ENCODE measurements at regions not wholly inside any gene's neighbourhood (a gene's known extent, or its start where the extent isn't known, plus 50 kb on each side); places are given as distances from the start of the nearest gene placed in this dataset.

DNA sequence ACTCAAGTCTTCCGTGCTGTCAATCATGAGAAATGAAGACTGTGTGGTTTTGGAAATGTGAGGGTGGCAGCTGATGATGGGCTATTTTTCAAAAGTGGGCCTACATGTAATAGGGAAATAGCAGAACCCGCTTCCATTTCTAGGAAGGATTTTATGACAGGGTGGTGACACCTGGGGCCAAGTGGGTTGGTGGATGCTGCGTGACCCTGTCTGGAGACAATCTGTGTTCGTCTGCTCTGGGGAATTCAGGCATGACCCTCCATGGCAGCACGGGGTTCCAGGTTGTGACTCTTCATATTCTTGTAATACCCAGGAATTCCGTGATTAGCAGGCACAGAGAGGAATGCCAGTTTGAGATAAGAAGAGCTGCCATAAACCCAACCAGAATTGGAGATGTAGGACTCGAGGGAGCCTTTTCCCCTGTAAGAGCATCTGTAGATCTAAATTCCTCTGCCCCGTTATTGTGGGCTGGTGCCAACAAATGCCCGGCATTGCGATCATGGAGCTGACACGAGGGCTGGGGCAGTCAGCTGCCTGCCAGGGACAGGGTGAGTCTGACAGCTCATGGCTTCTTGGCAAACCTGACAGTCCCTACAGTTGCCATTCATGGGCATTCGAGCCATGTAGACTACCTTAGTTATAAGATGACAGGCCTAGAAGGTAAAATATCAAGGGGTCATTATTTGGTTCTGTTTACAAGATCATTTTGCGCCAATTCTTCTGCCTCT is 279.7 kb downstream of the GADD45G start:
- Mint-ChIP-seq H3K9me3 (no peaks in the 10 kb centered on the region), H3K27ac (no peak overlapping the region), H3K36me3 (no peaks in the 10 kb centered on the region)
- no peak for DNase-seq (ENCODE audit: low spot score in 2 of 2)
- ATAC-seq: no peak

- Mint-ChIP-seq H3K36me3 (no peaks in the 10 kb centered on the region), H3K9me3 (no peaks in the 10 kb centered on the region), H3K27ac (peak overlapping the region in 1 of 2 donors; percentile 84)
- DNase-seq (ENCODE audit: low spot score in 2 of 2) (peak in 1 of 2 donors; percentile 21), ATAC-seq (no peak)
These were observed 280.3 kb downstream of the GADD45G start for GRCh38 chr9:89885156-89885555.

DNA sequence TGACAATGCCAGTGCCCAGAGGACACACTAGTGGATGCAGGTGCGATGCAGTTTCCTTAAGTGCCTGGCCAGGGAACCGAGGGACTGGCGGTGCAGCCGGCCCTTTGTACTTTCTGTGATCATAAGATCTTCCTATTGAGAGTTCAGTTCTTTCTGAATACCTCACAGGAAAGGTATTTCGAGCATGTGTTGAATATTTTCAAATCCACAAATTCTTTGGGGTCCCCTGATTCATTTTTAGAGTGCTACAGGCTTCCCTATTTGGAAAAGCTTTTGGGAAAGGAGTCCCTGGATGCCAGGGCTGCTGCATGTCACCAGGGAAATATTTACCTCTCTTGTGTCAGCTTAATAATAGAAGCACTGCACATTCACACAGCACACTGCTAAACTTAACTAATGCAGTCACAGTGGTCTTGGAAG is 281.5 kb downstream of the GADD45G start:
- no peak for ATAC-seq
- H3K9me3 Mint-ChIP-seq: no peaks in the 10 kb centered on the region
- no peak for DNase-seq (ENCODE audit: low spot score in 2 of 2)
- no peaks in the 10 kb centered on the region for H3K36me3 Mint-ChIP-seq
- H3K27ac Mint-ChIP-seq: no peak overlapping the region

DNA sequence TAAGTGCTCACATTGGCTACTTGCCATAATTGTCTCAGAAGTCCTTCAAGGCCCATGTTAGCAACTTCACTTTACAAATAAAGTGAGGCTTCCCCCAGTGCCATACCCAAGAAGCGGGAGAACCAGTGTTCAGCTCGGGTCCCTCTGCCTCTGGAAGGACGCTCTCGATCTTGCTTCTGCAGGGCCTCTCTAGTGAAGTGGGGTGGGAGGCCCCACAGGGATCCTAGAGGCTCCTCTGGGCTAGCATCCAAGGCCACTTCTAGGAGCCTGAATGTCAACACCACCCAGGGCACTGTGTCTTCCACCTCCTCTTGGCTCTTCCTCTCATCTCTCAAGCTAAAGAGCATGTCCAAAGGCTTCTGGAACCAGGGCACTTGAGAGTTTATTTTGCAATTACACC is 282.5 kb downstream of the GADD45G start:
- Mint-ChIP-seq H3K27ac (no peak overlapping the region), H3K36me3 (no peaks in the 10 kb centered on the region), H3K9me3 (no peaks in the 10 kb centered on the region)
- ATAC-seq (no peak), DNase-seq (ENCODE audit: low spot score in 2 of 2) (no peak)

DNA sequence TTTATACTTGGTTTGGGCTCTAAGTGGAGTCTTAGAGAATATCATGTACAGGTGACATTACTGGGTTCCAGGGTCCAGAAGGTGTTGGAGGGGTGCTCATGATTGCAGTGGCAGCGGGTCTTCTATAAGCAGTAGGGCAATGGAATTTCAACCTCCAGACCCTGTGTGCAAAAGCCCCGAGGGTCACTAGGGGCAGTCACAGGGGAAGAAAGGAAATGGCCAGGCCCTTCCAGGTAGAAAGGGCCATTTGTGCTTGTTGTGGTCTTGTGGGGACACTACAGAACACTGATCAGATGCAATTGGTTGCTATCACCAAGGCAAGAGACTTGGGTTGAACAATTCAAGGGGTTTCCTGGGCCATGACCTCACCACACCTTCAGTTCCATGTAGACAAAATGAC is 283.4 kb downstream of the GADD45G start:
- no peak for ATAC-seq
- H3K27ac Mint-ChIP-seq: no peak overlapping the region
- no peaks in the 10 kb centered on the region for H3K36me3 Mint-ChIP-seq
- DNase-seq (ENCODE audit: low spot score in 2 of 2): no peak
- H3K9me3 Mint-ChIP-seq: no peaks in the 10 kb centered on the region

DNA sequence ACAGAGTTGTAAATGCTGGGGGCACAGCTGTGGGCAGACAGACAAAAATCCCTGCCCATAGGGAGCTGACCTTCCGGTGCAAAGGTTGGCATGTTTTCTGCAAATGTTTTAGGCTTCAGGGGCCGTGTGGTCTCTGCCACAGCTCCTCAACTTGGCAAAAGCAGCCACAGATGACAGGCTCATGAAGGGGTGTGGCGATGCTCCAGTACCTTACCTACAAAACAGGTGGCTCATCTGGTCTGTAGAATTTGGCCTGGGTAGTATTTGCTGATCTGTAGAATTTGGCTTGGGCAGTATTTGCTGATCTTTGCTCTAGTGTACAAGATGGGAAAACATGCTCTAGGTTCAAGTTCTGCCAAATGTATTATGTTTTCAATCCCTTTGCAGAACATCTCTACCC is 283.9 kb downstream of the GADD45G start:
- DNase-seq (ENCODE audit: low spot score in 2 of 2) (no peak), ATAC-seq (no peak)
- H3K27ac Mint-ChIP-seq: no peak overlapping the region
- H3K36me3 Mint-ChIP-seq: no peaks in the 10 kb centered on the region
- H3K9me3 Mint-ChIP-seq: no peaks in the 10 kb centered on the region

GRCh38 chr9:89889865-89890264 is 285.1 kb downstream of the GADD45G start:
- no peaks in the 10 kb centered on the region for H3K9me3 Mint-ChIP-seq
- H3K27ac Mint-ChIP-seq: peak overlapping the region in 1 of 2 donors; percentile 12
- ATAC-seq (no peak), DNase-seq (ENCODE audit: low spot score in 2 of 2) (no peak)
- no peaks in the 10 kb centered on the region for H3K36me3 Mint-ChIP-seq

DNA sequence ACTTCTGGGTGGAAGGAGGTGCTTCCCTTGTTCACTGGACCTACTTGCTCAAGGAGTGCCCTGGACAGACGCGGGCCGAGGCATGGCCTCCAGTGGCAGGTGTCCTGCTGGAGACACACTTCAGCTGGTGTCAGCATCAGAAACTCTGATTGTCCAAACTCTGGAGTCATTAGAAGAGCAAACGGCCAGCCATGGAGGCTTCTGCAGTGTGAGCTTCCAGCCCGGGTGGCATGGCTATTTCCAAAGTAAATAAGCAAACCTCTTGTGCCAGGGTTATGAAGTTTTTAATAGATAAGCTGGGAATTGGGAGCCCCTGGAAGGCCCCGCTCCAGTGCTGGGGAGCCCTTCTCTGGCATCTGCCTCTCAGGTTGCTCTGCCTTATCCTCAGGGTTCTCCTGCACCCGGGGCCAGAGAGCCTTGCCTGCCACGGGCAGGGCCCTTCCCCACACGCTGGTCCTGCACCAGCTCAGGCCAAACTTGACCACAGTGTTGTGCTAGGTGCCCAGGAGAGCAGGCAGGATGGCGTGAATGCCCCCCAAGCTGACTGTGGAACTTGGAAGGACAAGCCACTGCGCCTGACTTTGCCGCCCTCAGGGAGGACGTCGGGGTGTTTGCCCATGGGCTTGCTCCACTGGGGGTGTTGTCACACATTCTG is 285.6 kb downstream of the GADD45G start:
- Mint-ChIP-seq H3K9me3 (no peaks in the 10 kb centered on the region), H3K36me3 (no peaks in the 10 kb centered on the region), H3K27ac (no peak overlapping the region)
- DNase-seq (ENCODE audit: low spot score in 2 of 2): no peak
- no peak for ATAC-seq

- DNase-seq (ENCODE audit: low spot score in 2 of 2) (peak in 1 of 2 donors; percentile 16), ATAC-seq (no peak)
- no peak overlapping the region for H3K27ac Mint-ChIP-seq
- H3K36me3 Mint-ChIP-seq: no peaks in the 10 kb centered on the region
- H3K9me3 Mint-ChIP-seq: no peaks in the 10 kb centered on the region
These were observed 286.4 kb downstream of the GADD45G start for GRCh38 chr9:89891221-89891590.

DNA sequence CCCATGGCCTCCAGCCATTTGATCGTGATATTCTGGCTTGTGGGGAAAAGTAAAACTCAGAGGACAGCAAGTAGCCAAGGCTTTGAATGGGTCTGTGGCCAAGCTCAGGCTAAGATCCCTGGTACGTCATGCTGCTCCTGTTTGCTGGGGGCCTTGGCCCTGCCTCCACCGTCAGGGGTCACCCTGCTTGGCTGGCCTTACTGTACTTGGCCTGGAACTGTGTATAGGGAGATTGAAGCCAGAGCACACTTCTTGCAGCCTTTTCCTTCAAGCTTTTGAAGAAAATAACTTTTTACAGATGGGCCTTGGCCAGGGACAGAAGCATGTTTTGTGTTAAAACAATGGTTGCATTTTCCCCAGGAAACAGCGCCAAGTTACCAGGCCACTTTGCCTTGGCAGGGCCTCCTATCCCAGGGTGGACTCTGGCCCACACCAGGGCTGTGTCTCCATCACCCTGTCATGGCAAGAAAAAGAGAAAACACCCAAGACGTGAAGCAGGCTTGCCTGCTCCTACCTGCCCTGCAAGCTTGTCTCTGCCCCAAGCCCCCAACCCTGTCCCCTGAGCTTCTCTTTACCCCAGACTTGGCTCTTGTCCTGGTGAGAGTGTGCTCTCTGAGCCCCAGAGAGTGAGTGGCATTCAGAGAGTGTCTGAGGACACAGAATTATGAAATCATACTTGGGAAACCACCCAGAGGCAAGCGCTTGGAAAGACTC is 286.9 kb downstream of the GADD45G start:
- DNase-seq (ENCODE audit: low spot score in 2 of 2) (no peak), ATAC-seq (no peak)
- Mint-ChIP-seq H3K36me3 (no peaks in the 10 kb centered on the region), H3K9me3 (no peaks in the 10 kb centered on the region), H3K27ac (no peak overlapping the region)

- no peaks in the 10 kb centered on the region for H3K36me3 Mint-ChIP-seq
- peak in 1 of 2 donors; percentile 40 for ATAC-seq
- H3K9me3 Mint-ChIP-seq: no peaks in the 10 kb centered on the region
- no peak for DNase-seq (ENCODE audit: low spot score in 2 of 2)
- H3K27ac Mint-ChIP-seq: no peak overlapping the region
These were observed 288.1 kb downstream of the GADD45G start for GRCh38 chr9:89892920-89893319.

DNA sequence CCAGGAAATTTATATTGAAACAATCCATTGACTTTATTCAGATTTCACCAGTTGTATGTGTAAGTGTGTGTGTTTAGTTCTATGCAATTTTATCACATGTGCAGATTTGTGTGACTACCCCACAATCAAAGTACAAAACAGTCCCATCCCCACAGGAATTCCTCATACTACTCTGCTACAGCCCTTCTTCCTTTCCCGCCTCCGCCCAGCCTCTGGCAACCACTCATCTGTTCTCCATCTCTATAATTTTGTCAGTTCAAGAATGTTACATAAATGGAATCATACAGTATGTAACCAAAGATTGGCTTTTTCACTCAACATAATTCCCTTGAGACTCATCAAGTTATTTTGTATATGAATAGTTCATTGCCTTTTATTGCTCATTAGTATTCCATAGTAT is 289.1 kb downstream of the GADD45G start:
- H3K36me3 Mint-ChIP-seq: no peaks in the 10 kb centered on the region
- H3K9me3 Mint-ChIP-seq: no peaks in the 10 kb centered on the region
- no peak overlapping the region for H3K27ac Mint-ChIP-seq
- ATAC-seq (no peak), DNase-seq (ENCODE audit: low spot score in 2 of 2) (no peak)

DNA sequence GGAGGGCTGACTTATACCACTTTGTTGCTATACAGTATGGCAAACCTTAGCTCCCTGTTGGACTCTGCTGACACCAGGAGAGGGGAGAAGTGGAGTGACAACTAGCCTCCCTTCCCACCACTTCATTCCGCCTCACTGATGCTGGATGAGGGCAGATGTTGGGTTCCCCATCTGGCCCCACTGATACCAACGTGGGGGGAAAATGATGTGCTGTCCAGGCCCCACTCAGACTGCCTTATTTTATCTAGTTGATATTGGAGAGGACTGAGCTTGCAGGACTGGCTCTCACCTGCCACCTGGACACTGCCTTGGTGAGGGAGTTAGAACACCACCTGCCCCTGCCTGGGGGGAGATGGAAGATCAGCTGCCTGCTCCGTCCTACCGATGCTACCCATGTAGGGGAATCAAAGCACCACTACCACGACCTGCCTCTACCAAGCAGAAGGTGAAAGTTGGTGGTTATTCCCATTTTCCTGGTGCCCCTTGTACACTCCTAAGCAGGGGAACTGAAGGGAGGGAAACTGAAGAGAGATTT is 292.1 kb downstream of the GADD45G start:
- no peaks in the 10 kb centered on the region for H3K9me3 Mint-ChIP-seq
- H3K27ac Mint-ChIP-seq: peak overlapping the region in 1 of 2 donors; percentile 53
- no peak for ATAC-seq
- DNase-seq (ENCODE audit: low spot score in 2 of 2): peak in 1 of 2 donors; percentile 33
- H3K36me3 Mint-ChIP-seq: no peaks in the 10 kb centered on the region

DNA sequence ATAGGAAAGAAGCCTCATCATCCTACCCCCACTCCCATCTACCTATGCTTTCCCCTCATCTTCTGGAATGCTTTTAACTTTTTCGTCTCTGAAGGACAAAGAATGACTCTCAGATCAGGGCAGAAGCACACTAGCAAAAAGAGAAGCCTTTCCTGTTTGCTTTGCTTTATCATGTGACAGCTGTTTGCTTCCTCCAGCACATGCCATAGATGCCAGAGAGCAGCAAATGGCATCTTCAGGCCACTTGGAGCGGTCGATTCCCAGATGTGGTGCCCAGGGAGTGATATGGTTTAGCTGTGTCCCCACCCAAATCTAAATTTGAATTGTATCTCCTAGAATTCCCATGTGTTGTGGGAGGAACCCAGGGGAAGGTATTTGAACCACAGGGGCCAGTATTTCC is 294.8 kb downstream of the GADD45G start:
- ATAC-seq (no peak), DNase-seq (ENCODE audit: low spot score in 2 of 2) (no peak)
- no peaks in the 10 kb centered on the region for H3K36me3 Mint-ChIP-seq
- no peaks in the 10 kb centered on the region for H3K9me3 Mint-ChIP-seq
- no peak overlapping the region for H3K27ac Mint-ChIP-seq

- ATAC-seq (no peak), DNase-seq (ENCODE audit: low spot score in 2 of 2) (no peak)
- H3K36me3 Mint-ChIP-seq: no peaks in the 10 kb centered on the region
- H3K27ac Mint-ChIP-seq: no peak overlapping the region
- H3K9me3 Mint-ChIP-seq: no peaks in the 10 kb centered on the region
These were observed 297.1 kb downstream of the GADD45G start for GRCh38 chr9:89901920-89902319.

DNA sequence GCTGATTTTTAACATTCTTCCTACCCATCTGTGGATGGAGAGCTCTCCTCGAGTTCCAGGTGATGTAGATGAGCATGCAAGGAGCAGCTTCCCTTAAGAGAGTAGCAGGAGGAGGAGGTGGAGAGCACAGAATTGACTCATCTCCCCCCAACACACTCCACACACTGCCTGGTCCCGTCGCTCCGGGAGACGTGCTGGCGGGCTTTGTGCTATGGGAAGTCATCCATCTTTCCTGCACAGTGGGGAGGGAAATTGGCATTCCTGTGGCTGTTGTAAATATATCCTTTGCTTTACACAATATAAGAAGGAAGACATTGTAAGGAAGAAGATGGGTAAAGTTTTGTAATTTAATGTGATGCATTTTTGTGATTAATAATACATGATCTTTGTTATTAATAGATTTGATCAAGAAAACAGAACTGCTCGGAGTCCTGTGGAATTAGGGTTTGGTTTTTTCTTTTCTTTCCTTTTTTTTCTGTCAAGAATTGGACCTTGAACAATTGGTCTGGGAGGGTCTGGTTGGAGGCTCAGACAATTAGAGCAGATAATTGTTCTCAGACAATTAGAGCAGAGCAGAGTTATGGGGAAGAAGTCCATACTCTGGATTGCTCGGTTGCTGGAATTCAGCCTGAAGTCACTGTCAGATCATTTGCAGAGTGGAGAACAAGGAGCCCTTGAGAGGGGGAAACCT is 297.8 kb downstream of the GADD45G start:
- no peak for ATAC-seq
- Mint-ChIP-seq H3K27ac (no peak overlapping the region), H3K36me3 (no peaks in the 10 kb centered on the region), H3K9me3 (no peaks in the 10 kb centered on the region)
- no peak for DNase-seq (ENCODE audit: low spot score in 2 of 2)

GRCh38 chr9:89903141-89903475 is 298.3 kb downstream of the GADD45G start:
- no peak overlapping the region for H3K27ac Mint-ChIP-seq

More at GRCh38 chr9:89903141-89903475, 298.3 kb downstream of the GADD45G start:
- ATAC-seq (no peak), DNase-seq (ENCODE audit: low spot score in 2 of 2) (no peak)
- no peaks in the 10 kb centered on the region for H3K9me3 Mint-ChIP-seq
- no peaks in the 10 kb centered on the region for H3K36me3 Mint-ChIP-seq

Measured in activated naive CD4-positive, alpha-beta T cell treated with anti-CD3 and anti-CD28 coated beads, Interleukin-2, amount 50 U/mL, for 72 hours (primary cell).